GM19023 (cell line): ENCODE measurements at regions not wholly inside any gene's neighbourhood (a gene's known extent, or its start where the extent isn't known, plus 50 kb on each side); places are given as distances from the start of the nearest gene placed in this dataset.

Source experiments
- ATAC-seq: cut with Tn5 transposase; IDR thresholded peaks from one replicate; pipeline ENCODE4 v1.9.1; 2021; ENCODE audit warnings: mild to moderate bottlenecking, moderate library complexity; ENCODE audit not compliant: unreplicated experiment

GRCh38 chr16:52056259-52056658 lies 490.7 kb downstream of the TOX3 start:
- no peak for ATAC-seq

- ATAC-seq: no peak
These were observed 491.6 kb downstream of the TOX3 start for GRCh38 chr16:52055381-52055780.

DNA sequence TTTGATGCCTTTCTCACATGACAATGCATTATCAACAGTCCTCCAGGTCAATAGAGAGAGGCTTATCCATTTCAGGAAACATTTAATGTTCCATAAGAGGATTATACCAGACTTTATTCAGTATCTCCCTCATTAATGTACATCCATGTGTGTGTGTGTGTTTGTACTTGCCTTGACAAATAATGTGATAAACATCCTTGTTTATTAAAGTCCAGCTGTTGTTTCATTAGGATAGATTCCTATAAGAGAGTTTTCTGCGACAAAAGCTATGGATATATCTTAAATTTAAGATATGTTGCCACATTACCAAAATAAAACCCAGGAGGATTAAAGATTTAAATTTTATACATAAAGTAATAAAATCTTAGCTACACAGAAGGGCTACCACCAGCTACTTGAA lies 492.6 kb downstream of the TOX3 start:
- ATAC-seq: no peak

DNA sequence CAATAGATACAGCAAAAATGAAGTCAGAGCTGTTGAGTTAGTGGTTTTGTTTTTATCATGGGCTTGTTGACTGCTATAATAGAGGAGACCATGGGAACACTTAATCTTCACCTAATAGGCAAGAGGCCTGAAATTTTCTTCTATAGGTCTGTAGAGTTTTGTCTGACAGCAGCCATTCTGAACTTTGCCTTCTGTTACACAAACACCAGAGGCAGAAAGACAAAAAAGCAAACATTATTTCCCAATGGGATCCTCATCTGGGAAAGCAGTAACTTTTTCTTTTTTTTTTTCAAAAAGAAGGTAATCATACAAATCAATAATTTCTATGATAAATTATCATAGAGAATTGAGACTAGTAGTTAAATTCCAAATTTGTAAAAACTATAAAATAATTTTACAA lies 494.1 kb downstream of the TOX3 start:
- no peak for ATAC-seq

GRCh38 chr16:52051414-52052172 lies 495.4 kb downstream of the TOX3 start:
- no peak for ATAC-seq

GRCh38 chr16:52050418-52050817 lies 496.5 kb downstream of the TOX3 start:
- no peak for ATAC-seq

DNA sequence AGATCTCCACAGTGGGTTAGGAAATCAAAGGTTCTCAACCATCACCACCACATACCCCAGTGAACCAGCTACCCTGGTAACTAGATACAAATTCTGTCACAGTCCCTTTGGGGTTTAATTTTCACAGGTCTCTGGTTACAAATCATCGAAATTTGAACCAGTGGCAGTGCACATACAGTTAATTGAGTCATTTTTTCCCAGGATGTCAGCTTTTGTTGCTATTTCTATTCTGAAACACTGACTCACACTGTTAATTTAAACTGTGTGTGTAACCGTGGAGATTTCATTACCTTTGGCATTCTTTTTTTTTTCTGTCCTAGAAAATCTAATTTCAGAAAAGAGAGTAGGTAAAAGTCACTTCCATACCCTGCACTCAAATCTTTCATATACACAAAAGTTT lies 511.5 kb downstream of the TOX3 start:
- ATAC-seq: no peak

DNA sequence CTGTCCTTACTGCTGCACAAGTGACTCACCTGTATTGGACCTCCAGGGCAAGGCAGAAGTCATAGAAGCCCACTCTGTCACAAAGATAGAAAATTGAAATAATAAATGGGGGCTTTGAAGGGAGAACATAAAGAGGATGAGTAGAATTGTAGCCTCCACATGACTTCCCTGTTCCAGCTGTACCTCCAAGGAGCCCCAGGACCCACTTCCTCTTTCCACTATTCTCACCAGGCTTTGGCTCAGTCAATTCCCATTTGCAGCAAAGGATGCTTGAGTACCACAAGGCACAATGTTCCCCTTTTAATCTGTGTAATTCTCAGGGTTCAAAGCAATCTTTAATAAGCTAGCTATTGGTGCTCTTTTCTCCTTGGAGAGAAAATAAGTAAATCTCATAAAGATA lies 512.1 kb downstream of the TOX3 start:
- no peak for ATAC-seq

DNA sequence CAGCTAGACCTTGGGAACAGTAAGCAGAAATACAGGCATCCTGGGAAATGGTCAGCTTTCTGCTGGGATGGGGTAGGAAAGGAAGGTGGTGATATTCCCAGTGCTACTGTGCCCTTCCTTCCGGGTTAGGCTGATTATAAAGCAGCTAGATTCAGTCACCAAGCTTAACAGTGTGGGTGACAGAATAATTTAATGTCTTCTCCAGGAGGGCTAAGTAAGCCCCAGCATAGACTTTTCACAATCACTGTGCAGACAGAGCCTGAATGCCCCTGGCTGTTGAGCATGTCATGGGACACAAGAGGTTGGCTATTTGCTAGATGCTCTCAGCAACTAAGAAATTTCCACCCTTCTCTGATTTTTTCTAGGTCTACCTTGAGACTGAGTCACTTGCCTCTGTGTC lies 513.0 kb downstream of the TOX3 start:
- no peak for ATAC-seq

DNA sequence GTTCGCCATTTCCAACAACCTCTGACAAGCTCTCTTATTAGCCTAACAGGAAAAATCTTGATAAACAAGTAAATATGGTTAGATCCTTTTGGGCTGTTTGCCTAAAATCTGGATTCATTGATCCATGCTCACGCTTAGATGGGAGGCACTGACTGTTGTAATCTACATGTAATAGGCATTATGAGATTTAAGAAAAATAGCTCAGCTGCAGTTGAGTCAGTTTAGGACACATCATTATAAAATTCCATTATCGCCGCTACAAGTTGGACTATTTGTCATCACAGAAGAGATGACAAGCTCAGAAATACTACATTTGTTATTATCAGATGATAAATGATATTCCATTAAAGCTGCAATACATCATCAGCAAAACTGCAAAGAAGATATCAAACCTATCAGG lies 524.0 kb downstream of the TOX3 start:
- ATAC-seq: no peak

GRCh38 chr16:52022177-52022576 lies 524.8 kb downstream of the TOX3 start:
- ATAC-seq: no peak

GRCh38 chr16:52016387-52016786 lies 530.6 kb downstream of the TOX3 start:
- no peak for ATAC-seq

GRCh38 chr16:52005551-52005950 lies 541.4 kb downstream of the TOX3 start:
- no peak for ATAC-seq

- ATAC-seq: no peak
These were observed 542.6 kb downstream of the TOX3 start for GRCh38 chr16:52004343-52004742.

DNA sequence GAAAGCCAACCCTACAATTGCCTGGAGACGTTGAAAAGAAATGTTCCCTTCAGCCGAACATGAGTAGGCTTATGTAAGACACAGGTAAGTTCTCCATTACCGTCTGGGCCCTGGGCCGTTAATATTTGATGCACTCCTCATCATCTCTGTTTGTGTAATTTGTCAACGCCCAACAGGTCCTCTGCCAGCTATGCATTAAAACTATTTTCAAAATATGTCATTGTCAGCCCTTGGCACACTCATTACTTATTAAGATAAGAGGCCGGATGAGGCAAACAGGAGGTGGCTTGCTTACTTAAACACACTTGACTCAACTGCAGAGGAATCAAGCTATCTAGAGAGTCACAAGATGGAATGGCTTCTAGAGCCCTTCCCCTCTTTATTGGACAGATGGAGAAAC lies 544.9 kb downstream of the TOX3 start:
- ATAC-seq: no peak

DNA sequence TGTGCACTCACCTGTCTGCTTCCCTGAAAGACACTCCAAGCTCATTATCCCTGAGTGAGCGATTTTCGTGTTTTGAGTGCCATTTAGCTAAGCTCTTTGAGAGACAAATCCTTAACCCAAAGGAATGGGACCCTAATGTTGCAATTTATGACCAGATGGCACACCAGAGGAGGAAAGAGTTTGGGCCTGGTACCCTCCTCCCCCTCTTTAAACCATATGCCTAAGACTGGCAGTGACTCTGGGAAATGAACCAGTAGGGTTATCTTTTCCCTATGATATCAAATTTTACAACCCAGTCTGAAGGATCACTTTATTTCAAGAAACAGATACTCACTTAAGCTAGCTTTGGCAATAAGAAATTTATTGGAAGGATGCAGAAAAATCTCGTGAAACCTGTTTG lies 550.4 kb downstream of the TOX3 start:
- ATAC-seq: no peak

DNA sequence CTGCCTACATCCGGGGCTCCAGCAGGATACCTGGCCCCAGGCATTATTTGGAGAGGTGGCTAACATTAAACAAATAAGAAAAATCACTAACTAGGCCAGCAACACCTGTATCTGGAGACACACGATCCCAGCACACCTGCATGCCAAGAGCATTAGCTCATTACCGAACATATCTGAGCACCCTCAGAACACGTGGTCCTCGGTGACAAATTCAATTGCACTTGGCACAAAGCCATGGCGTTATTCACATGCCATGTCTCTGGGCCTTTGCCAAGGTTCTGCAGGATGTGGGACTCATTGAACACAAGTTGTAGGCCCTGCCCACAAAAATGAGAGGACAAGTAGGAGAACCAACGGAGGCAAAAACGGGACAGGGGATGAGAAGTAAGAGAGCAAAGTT lies 552.3 kb downstream of the TOX3 start:
- ATAC-seq: no peak

DNA sequence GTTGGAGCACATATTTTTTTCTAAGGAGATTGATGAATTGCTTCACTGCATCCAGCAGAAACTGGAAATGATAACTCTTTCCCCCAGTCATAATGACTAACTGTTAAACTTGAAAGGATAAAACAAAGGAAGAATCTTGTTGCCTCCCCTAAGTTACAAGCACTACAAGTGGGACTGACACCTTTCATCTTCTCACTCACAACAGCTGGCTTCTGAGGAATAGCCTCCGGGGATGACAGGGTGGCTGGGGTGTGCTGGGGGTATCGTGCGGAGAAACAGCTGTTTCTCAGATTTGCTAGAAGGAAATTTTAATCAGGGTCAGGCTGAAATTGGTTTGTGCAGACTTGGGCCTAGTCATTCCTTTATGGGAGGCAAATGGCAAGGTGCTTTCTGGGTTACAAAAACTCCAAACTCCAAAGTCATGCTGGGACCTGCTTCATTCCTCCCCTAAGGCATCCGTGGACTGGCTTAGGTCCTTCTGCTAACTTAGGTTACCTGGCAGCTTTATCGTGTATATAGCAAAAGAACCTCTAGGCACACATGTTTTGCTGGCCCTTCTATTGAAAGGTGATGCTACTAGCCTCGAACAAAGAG lies 557.2 kb downstream of the TOX3 start:
- ATAC-seq: no peak

DNA sequence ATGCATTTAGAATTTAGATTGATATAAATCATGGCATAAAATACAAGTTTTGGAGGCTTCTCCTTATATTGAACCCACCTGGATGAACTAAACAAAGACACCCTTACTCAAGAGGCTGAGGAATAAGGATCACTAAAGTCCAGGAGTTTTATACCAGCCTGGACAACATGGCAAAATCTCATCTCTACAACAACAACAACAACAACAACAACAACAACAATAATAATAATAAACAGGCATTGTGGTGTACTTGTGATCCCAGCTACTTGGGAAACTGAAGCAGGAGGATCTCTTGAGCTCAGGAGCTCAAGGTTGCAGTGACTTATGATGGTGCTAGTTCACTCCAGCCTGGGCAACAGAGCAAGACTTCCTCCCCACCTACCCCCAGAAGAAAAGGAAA lies 558.0 kb downstream of the TOX3 start:
- ATAC-seq: no peak

DNA sequence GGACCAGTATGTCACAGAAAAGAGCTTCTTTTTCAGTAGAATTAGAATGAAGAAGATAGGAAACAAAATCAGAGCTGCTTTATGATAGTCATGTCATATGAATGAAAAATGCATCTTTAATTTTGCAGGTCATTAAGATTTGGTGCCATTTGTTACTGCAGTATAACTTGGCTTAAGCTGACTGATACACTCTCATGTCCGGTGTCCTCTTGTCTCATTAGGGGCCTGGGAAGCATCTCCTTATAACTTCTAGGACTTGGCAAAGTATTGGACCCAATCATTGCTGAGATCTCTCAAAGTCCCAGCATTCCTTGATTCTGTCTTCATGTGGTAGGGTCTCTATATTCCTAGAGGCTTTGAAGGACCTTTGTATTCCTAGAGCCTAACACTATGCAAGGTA lies 559.4 kb downstream of the TOX3 start:
- ATAC-seq: no peak

- no peak for ATAC-seq
These were observed 560.2 kb downstream of the TOX3 start for GRCh38 chr16:51986717-51987116.

DNA sequence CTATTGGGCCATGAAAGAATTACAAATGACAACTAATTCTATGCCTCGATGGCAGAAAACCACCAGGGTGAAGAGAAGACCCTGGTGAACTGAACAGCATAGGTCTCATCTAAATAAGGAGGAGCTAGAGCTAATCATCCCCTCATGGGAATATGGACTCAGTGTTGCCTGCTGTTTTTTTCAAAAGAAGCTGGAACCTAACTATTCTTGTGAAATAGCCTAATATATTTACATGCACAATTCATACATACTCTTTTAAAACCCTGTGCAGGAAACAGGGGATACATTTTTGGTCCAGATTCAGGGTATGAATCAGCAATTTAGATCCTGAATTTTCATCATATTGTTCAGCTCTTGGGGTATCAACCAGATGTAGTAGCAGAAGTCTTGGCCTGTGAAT lies 560.6 kb downstream of the TOX3 start:
- ATAC-seq: no peak

DNA sequence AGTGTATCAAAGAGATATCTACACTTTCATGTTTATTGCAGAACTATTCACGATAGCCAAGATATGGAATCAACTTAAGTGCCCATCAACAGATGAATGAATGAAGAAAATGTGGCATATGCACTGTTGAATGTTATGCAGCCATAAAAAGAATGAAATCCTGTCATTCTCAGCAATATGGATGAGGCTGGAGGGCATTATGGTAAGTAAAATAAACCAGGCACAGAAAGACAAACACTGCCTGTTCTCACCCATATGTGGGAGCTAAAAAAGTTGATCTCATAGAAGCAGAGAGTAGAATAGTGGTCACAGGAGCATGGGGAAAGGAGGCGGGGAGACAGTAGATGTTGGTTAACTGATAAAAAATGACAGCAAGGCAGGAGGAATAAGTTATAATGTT lies 561.8 kb downstream of the TOX3 start:
- no peak for ATAC-seq
